ENCODE measurements at regions not wholly inside any gene's neighbourhood (a gene's known extent, or its start where the extent isn't known, plus 50 kb on each side); places are given as distances from the start of the nearest gene placed in this dataset.

DNA sequence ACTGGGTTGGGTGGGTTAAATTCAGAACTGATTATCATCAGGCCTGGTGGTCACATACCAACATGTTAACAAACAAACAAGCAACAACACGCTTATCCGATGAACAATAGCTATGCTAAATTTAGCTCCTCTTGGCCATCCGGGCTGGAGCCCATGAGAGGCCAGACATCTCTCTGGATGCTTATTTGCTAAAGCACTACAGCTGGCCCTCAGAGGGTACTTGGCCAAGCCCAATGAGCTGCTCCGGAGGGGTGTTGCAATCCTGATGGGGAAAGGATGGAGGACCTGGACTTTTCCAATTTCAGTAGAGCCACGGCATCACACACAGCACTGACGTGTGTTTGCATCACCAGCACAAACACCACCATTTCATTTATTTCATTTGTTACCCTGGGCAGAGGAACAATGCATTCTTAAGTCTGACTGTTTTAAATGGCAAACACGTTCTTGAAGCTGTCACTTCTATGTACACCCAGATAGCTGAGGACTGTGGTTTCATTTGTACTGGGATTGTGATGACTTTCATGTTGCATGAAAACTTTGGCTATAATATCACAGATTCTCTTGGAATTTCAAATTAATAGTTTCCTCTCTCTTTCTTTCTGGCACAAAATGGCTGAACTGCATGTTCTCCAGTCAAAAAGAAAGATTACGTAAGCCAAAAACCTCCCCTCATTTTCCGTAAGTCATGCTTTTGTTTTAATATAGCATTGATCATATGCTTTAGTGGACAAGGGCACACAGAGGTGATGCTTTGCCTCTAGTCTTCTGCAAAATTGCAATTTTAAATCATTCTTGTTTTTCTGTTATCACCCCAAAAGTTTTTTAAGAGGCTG lies 359.8 kb upstream of the KAZN start:
- CTCF ChIA-PET = no interaction called here
- no peak overlapping the region for H2AFZ ChIP-seq (ENCODE audit: low read depth, low read length)
- H4K20me1 ChIP-seq (replicated peaks; ENCODE audit: control insufficient read depth, extremely low read depth, insufficient read depth, low read length) = no peaks in the 10 kb centered on the region
- no peaks in the 10 kb centered on the region for H3K4me1 ChIP-seq (ENCODE audit: control insufficient read depth, extremely low read depth, insufficient read depth, low read length)
- H3K4me2 ChIP-seq (ENCODE audit: insufficient read depth, low read length) = no peak overlapping the region
- dilution Hi-C loops (cut with MboI; ENCODE audit: extremely low pct_ligation_motif_present, low sequenced_read_pairs) (no loop called here), intact Hi-C loops (cut with micrococcal nuclease) (no loop called here)
- H3K4me3 ChIP-seq (replicated peaks in 1 of 3; ENCODE audit: insufficient read depth in 1 of 3, low read depth in 1 of 3, low read length in 3 of 3) = no peak overlapping the region
- no peaks in the 10 kb centered on the region for H3K9me1 ChIP-seq (replicated peaks; ENCODE audit: control insufficient read depth, extremely low read depth, insufficient read depth, low read length)
- DNase-seq (ENCODE audit: low read depth, low spot score) (no peak), FAIRE-seq (no peak)
- H3K27me3 ChIP-seq (ENCODE audit: control insufficient read depth in 2 of 2, insufficient read depth in 2 of 2, low read length in 2 of 2) = no peaks in the 10 kb centered on the region
- H3K9ac ChIP-seq (replicated peaks; ENCODE audit: extremely low read depth, insufficient read depth, low read length) = no peak overlapping the region
- TF ChIP-seq POLR2A (IDR thresholded peaks at IDR 0.05; ENCODE audit: low read depth, low read length) (no peak), MYC (IDR thresholded peaks at IDR 0.05; ENCODE audit: low read depth, low read length) (no peak), FOS (IDR thresholded peaks at IDR 0.05; ENCODE audit: borderline replicate concordance, insufficient read depth, low read length) (no peak), POLR2AphosphoS5 (IDR thresholded peaks at IDR 0.05; ENCODE audit: insufficient read depth, low read depth, low read length) (no peak), EZH2 (IDR thresholded peaks at IDR 0.05; ENCODE audit: borderline replicate concordance, low read depth, low read length, severe bottlenecking) (no peak), JUN (IDR thresholded peaks at IDR 0.05; ENCODE audit: borderline replicate concordance, insufficient read depth, insufficient read length, low read depth) (no peak), GATA2 (IDR thresholded peaks at IDR 0.05; ENCODE audit: insufficient read depth, insufficient read length, low read depth, low read length) (no peak)
- TF ChIP-seq, protein P1, sequence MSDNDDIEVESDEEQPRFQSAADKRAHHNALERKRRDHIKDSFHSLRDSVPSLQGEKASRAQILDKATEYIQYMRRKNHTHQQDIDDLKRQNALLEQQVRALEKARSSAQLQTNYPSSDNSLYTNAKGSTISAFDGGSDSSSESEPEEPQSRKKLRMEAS (IDR thresholded peaks at IDR 0.05; ENCODE audit: insufficient read depth, insufficient read length) = no peak
- TF ChIP-seq, protein P2, sequence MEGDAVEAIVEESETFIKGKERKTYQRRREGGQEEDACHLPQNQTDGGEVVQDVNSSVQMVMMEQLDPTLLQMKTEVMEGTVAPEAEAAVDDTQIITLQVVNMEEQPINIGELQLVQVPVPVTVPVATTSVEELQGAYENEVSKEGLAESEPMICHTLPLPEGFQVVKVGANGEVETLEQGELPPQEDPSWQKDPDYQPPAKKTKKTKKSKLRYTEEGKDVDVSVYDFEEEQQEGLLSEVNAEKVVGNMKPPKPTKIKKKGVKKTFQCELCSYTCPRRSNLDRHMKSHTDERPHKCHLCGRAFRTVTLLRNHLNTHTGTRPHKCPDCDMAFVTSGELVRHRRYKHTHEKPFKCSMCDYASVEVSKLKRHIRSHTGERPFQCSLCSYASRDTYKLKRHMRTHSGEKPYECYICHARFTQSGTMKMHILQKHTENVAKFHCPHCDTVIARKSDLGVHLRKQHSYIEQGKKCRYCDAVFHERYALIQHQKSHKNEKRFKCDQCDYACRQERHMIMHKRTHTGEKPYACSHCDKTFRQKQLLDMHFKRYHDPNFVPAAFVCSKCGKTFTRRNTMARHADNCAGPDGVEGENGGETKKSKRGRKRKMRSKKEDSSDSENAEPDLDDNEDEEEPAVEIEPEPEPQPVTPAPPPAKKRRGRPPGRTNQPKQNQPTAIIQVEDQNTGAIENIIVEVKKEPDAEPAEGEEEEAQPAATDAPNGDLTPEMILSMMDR (IDR thresholded peaks at IDR 0.05; ENCODE audit: extremely low read depth in 1 of 2, insufficient read depth in 1 of 2, low read depth in 1 of 2, low read length in 2 of 2) = no peak
- no peaks in the 10 kb centered on the region for H3K79me2 ChIP-seq (ENCODE audit: control insufficient read depth, insufficient read depth, low read length)
- no TSS peak for BruUV-seq (replicated peaks)
- no peaks in the 10 kb centered on the region for H3K36me3 ChIP-seq (ENCODE audit: control insufficient read depth in 2 of 2, extremely low read depth in 1 of 2, insufficient read depth in 2 of 2, low read length in 2 of 2)
- H3K27ac ChIP-seq (ENCODE audit: insufficient read depth, low read depth, low read length) = no peak overlapping the region
- no peaks in the 10 kb centered on the region for H3K9me3 ChIP-seq (replicated peaks; ENCODE audit: control insufficient read depth, insufficient read depth, low read length)
- POLR2A ChIA-PET = no interaction called here
